ENCODE measurements at regions not wholly inside any gene's neighbourhood (a gene's known extent, or its start where the extent isn't known, plus 50 kb on each side); places are given as distances from the start of the nearest gene placed in this dataset.

GRCh38 chr1:68294367-68295066 lies 62.2 kb upstream of the WLS start:
- Histone ChIP-seq H3K9me3 (no peaks in the 10 kb centered on the region), H3K4me3 (no peak overlapping the region), H3K4me1 (peaks cover 0 to 23% (median 0%) of the 10 kb centered on the region in 3 donors), H3K27ac (peak overlapping the region in 1 of 4 donors; percentile 39), H3K36me3 (no peaks in the 10 kb centered on the region), H3K27me3 (no peaks in the 10 kb centered on the region)
- DNase-seq, result no peak
- intact Hi-C loops (cut with DNase I), result no loop called here
- 90% methylated on average over 10 to 12 of the region's 16 CpGs for WGBS, 2 donors
- no peak for TF ChIP-seq CTCF (IDR thresholded peaks at IDR 0.05)

DNA sequence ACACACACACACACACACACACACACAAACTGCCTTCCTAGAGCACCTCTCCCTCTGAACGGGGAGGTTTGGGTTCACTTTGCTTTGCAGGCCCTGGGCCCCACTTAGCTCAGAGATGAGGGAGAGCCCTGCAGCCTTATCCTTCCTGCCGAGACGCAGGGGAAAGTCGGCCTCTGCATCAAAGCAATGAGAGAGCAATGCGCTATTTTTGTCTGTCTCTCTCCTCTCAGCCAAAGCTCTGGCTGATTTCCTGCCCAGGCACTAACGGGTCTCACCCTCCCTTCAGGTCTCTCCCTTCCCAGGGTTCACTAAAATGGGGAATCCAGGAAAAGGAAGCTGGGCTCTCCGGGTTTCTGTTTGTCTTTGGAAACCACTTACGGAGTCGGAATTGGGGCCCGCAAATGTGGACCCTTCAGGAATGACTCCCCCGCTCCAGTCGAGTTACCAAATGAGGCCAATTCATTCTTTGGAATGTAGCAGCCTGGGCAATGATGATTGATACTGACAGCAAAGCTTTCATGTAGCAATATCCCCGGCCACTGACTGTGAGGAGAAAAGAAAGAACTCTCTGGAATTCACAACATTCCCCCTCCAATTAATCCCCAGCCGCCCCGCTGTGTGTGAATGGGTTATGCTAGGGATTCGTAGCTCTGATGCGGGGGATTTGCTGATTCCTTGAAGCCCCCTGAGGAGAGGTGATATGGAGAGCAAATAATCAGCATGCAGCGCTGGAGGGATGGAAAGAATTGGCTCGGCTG lies 61.5 kb upstream of the WLS start:
- Histone ChIP-seq H3K36me3 (no peaks in the 10 kb centered on the region), H3K4me3 (peak overlapping the region in 1 of 4 donors; percentile 36), H3K4me1 (peaks cover 0 to 23% (median 0%) of the 10 kb centered on the region in 3 donors), H3K9me3 (no peaks in the 10 kb centered on the region), H3K27me3 (no peaks in the 10 kb centered on the region), H3K27ac (peak overlapping the region in 1 of 4 donors; percentile 39)
- DNase-seq, result no peak
- TF ChIP-seq POLR2A (IDR thresholded peaks at IDR 0.05), result no peak
- intact Hi-C loops (cut with DNase I), result no loop called here
- WGBS, 2 donors, result 56% methylated on average over 14 to 19 of the region's 19 CpGs

DNA sequence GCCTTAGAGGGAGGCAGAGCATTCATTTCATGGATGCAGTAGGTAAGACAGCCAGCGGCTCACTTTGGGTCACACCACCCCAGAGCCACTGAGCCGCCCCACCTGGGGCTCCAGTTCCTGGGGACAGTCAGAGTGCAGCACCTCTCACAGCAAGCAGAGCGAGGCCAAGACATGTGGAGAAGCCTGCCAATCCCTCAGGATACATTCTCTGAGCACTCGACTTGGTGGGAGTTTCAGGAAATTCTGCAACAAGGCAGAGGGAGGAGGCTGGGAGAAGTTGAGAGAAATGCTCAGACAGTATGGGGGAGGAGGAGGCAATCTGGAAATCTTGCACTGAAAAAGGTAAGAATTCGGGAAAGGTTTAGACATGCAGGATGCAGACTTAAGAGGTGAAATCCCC lies 60.8 kb upstream of the WLS start:
- Histone ChIP-seq H3K36me3 (no peaks in the 10 kb centered on the region), H3K9me3 (no peaks in the 10 kb centered on the region), H3K4me1 (peaks cover 0 to 23% (median 0%) of the 10 kb centered on the region in 3 donors), H3K27me3 (no peaks in the 10 kb centered on the region), H3K27ac (no peak overlapping the region), H3K4me3 (no peak overlapping the region)
- intact Hi-C loops (cut with DNase I), result no loop called here
- DNase-seq, result no peak
- TF ChIP-seq CTCF (IDR thresholded peaks at IDR 0.05) (no peak), POLR2A (IDR thresholded peaks at IDR 0.05) (no peak)
- 13 to 18% methylated on average over 2 to 3 of the region's 5 CpGs for WGBS, 2 donors

DNA sequence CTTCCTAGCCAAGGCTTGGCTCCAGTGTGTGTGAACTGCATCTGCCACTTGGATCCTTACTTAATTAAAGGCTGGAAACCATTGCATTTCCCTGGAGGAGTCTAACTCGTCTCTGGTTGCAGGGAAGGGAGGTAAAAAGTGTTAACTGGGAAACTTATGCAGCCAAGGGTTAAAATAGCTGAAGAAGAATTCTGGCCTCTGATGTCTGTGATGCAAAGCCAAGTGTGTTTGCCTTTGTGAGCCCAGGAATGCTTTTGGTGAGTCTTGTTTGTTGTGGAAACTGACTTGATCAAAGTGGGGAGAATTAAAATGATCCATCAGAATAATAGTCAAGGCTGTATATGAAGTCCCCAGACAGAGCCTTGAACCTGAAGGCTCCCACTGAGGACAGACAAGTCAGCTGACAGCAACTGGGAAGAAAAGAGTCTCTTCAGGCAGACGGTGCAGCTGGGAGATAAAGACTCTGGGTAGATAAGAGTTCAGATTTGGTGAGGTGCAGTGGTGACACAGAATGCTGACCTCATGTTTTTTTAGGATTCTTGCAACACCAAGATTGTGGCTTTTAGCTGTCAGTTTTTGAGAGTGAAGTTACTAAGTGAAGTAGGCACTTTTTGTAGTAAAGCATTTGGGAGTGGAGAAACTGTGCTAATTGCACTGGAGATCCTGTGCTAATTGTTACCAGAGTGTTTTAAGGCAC lies 59.5 kb upstream of the WLS start:
- Histone ChIP-seq H3K4me1 (peaks cover 0 to 23% (median 0%) of the 10 kb centered on the region in 3 donors), H3K9me3 (no peaks in the 10 kb centered on the region), H3K4me3 (no peak overlapping the region), H3K36me3 (no peaks in the 10 kb centered on the region), H3K27me3 (no peaks in the 10 kb centered on the region), H3K27ac (no peak overlapping the region)
- no peak for DNase-seq
- intact Hi-C loops (cut with DNase I), result no loop called here
- 45 to 60% methylated on average over 2 of the region's 2 CpGs for WGBS, 2 donors
- TF ChIP-seq CTCF (IDR thresholded peaks at IDR 0.05) (no peak), POLR2A (IDR thresholded peaks at IDR 0.05) (no peak)

DNA sequence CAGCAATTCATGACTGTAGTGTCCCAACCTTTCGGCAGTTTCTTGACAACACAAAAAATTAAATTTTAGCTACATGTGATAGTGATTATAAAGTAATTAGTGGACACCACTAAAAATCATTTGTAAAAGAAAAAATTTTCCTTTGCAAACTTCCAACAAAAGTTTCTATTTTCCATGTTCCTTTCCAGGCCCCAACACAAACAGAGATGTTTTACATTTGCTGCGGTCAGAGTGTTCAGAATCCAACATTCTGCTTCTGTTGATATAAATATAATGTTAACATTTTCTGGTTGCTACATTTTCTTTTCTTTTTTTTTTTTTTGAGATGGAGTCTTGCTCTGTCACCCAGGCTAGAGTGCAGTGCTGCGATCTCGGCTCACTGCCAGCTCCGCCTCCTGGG lies 54.9 kb upstream of the WLS start:
- TF ChIP-seq POLR2A (IDR thresholded peaks at IDR 0.05) (no peak), CTCF (IDR thresholded peaks at IDR 0.05) (no peak)
- Histone ChIP-seq H3K4me1 (peaks cover 0 to 5% (median 0%) of the 10 kb centered on the region in 3 donors), H3K27ac (no peak overlapping the region), H3K27me3 (no peaks in the 10 kb centered on the region), H3K4me3 (no peak overlapping the region), H3K9me3 (no peaks in the 10 kb centered on the region), H3K36me3 (no peaks in the 10 kb centered on the region)
- intact Hi-C loops (cut with DNase I), result no loop called here
- 77 to 82% methylated on average over 5 of the region's 5 CpGs for WGBS, 2 donors
- DNase-seq, result no peak
